Ectodermal cell (in vitro differentiated cells): ENCODE measurements at regions not wholly inside any gene's neighbourhood (a gene's known extent, or its start where the extent isn't known, plus 50 kb on each side); places are given as distances from the start of the nearest gene placed in this dataset.
"Not testable (repeated sequence)": the region's sequence is repeated elsewhere in the genome, so short reads cannot be mapped to it uniquely, and the experiment has no call there.

Source experiments
- H3K27ac ChIP-seq: 2 replicates; pipeline ENCODE4 v1.7.0; 2013; ENCODE audit warnings: mild to moderate bottlenecking, low read depth, low read length; ENCODE audit not compliant: insufficient read depth, poor library complexity, severe bottlenecking
- H3K27me3 ChIP-seq: 2 replicates; pipeline ENCODE4 v1.7.0; 2013; ENCODE audit warnings: mild to moderate bottlenecking, low read length; ENCODE audit not compliant: insufficient read depth, control insufficient read depth, poor library complexity, severe bottlenecking
- H3K36me3 ChIP-seq: one replicate; pipeline ENCODE4 v1.7.0; 2013; ENCODE audit warnings: low read length; ENCODE audit not compliant: control insufficient read depth, insufficient read depth
- H3K4me1 ChIP-seq: one replicate; pipeline ENCODE4 v1.7.0; 2013; ENCODE audit warnings: low read length; ENCODE audit not compliant: control insufficient read depth, insufficient read depth
- H3K4me3 ChIP-seq: 2 replicates; pipeline ENCODE4 v1.7.0; 2013; ENCODE audit warnings: low read depth, low read length, control low read depth; ENCODE audit not compliant: insufficient read depth
- H3K9me3 ChIP-seq: 2 replicates; pipeline ENCODE4 v1.7.0; 2013; ENCODE audit warnings: mild to moderate bottlenecking, low read length, moderate library complexity; ENCODE audit not compliant: control insufficient read depth
- WGBS, 2 experiments: methylation state at CpG; one replicate each; pipeline ENCODE4 v1.1.7; 2013; ENCODE audit warnings: missing lambda C conversion rate in 2 of 2; 5-methylcytosine and 5-hydroxymethylcytosine counted together

DNA sequence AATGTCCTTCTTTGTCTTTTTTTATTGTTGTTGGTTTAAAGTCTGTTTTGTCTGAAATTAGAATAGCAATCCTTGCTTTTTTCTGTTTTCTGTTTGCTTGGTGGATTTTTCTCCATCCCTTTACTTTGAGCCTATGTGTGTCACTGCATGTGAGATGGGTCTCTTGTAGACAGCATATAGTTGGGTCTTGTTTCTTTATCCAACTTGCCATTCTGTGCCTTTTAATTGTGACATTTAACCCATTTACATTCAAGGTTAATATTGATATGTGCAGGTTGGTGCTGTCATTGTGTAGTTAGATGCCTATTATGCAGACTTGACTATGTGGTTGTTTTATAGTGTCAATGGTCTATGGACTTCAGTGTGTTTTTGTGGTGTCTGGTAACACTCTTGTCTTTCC, 197.5 kb upstream of the FN1 start:
- Histone ChIP-seq H3K27me3 (no peaks in the 10 kb centered on the region), H3K4me3 (no peak overlapping the region), H3K27ac (no peak overlapping the region), H3K36me3 (no peaks in the 10 kb centered on the region), H3K9me3 (no peaks in the 10 kb centered on the region), H3K4me1 (no peaks in the 10 kb centered on the region)

DNA sequence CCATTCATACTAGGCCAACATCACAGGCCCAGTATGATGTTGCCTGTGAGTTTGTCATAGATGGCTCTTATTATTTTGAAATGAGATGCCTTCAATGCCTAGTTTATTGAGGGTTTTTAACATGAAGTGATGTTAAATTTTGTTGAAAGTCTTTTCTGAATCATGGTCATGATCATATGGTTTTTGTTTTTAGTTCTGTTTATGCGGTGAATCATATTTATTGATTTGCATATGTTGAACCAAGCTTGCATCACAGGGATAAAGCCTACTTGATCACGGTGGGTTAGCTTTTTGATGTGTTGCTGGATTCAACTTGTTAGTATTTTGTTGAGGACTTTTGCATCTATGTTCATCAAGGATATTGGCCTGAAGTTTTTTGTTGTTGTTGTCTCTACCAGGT, 195.8 kb upstream of the FN1 start:
- Histone ChIP-seq H3K36me3 (no peaks in the 10 kb centered on the region), H3K27me3 (no peaks in the 10 kb centered on the region), H3K27ac (no peak overlapping the region), H3K4me1 (no peaks in the 10 kb centered on the region), H3K9me3 (no peaks in the 10 kb centered on the region), H3K4me3 (no peak overlapping the region)
- 89 to 91% methylated on average over 2 of the region's 2 CpGs for whole genome bisulfite sequencing, 2 experiments

DNA sequence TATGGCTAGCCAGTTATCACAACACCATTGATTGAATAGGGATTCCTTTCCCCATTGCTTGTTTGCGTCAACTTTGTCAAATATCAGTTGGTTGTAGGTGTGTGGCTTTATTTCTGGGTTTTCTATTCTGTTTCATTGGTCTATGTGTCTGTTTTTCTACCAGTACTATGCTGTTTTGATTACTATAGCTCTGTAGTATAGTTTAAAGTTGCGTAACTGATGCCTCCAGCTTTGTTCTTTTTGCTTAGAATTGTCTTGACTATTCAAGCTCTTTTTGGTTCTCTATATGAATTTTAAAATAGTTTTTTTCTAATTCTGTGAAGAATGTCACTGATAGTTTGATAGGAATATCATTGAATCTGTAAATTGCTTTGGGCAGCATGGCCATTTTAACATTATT, 194.9 kb upstream of the FN1 start:
- not testable (repeated sequence) for H3K4me3 ChIP-seq, H3K9me3 ChIP-seq, H3K36me3 ChIP-seq, H3K27me3 ChIP-seq, H3K4me1 ChIP-seq, H3K27ac ChIP-seq
- 94 to 100% methylated on average over 2 of the region's 2 CpGs for WGBS, 2 experiments

DNA sequence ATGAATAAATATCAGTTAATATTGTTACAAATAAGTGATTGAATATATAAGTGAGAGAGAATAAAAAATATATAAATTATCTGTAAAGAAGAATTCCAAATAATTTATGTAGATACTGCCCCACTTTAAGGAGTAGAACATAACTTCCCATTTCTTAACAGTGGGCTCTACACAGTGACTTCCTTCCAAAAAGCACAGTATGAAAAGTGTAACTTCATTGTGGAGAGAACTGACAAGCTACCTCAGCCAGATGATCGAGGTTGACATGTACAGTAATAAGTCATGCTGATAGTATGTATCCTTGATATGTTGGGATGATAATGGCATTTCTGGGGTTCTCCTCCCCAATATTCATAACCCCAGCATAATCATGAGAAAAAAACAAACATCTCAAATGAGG, 191.9 kb upstream of the FN1 start:
- Histone ChIP-seq H3K4me3 (no peak overlapping the region), H3K9me3 (no peaks in the 10 kb centered on the region), H3K4me1 (no peaks in the 10 kb centered on the region), H3K27ac (no peak overlapping the region), H3K36me3 (no peaks in the 10 kb centered on the region), H3K27me3 (no peaks in the 10 kb centered on the region)
- 95% methylated on average over 1 of the region's 1 CpG; no CpG with 5 or more reads in 1 of the 2 experiments for WGBS, 2 experiments

DNA sequence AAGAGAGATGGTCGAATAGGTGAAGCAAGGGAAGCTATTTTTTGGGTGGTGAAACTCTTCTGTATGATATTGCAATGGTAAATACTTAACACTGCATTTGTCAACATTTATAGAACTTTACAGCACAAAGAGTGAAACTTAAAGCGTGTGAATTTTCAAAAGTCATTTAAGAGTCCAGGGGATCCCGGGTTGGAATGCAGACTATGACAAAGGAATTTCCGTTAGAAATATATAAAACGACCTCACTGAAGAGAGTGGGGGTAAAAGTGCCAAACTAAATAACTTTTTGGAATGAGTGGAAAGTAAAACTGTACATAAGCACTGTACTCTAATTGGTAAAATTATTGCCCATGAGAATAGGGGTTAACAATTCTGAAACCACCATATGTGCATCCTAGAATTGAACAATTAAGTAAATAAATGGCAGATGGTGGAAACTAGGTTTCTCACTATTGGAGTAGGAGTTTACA, 191.0 kb upstream of the FN1 start:
- Histone ChIP-seq H3K4me3 (no peak overlapping the region), H3K9me3 (no peaks in the 10 kb centered on the region), H3K4me1 (no peaks in the 10 kb centered on the region), H3K36me3 (no peaks in the 10 kb centered on the region), H3K27me3 (no peaks in the 10 kb centered on the region), H3K27ac (no peak overlapping the region)
- WGBS, 2 experiments = 78 to 80% methylated on average over 5 of the region's 5 CpGs

DNA sequence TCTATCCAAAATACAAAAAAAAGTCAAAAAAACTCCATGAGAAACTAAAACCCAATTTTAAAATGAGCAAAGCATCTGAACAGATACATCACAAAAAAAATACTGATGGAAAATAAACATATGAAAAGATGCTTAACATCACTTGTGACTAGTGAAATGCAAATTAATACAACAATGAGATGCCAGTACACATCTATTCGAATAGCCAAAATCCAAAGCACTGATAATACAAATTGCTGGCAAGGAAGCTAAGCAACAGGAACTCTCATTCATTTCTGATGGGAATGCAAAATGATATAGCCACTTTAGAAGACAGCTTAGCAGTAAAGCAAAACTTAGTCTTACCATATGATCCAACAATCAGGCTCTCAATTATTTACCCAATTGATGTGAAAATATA, 190.2 kb upstream of the FN1 start:
- no peak overlapping the region for H3K4me3 ChIP-seq
- 63 to 64% methylated on average over 1 of the region's 1 CpG for WGBS, 2 experiments
- H3K4me1 ChIP-seq = no peaks in the 10 kb centered on the region
- no peaks in the 10 kb centered on the region for H3K9me3 ChIP-seq
- H3K27me3 ChIP-seq = no peaks in the 10 kb centered on the region
- H3K27ac ChIP-seq = no peak overlapping the region
- no peaks in the 10 kb centered on the region for H3K36me3 ChIP-seq

DNA sequence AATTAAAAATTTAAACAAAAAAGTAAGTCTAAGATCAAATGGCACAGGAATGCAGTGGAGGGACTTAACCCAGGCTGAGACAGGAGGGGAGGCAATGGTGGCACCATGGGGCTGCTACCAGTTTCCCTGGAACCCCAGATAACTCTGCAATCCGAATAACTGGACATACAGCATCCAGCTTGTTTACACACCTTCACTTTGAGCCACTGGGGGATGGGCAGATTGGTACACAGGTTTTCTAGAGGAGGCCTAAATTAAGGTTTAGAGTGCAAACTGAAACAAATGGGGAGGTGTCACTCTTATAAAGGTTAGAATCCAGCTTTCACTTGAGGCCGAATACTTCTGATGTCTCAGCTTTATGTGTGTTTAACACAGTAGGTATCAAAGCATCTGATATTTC, 189.3 kb upstream of the FN1 start:
- H3K27ac ChIP-seq = no peak overlapping the region
- no peak overlapping the region for H3K4me3 ChIP-seq
- H3K9me3 ChIP-seq = no peaks in the 10 kb centered on the region
- no peaks in the 10 kb centered on the region for H3K36me3 ChIP-seq
- H3K4me1 ChIP-seq = peaks cover 1% of the 10 kb centered on the region
- no peaks in the 10 kb centered on the region for H3K27me3 ChIP-seq
- 91 to 95% methylated on average over 2 of the region's 2 CpGs for WGBS, 2 experiments

DNA sequence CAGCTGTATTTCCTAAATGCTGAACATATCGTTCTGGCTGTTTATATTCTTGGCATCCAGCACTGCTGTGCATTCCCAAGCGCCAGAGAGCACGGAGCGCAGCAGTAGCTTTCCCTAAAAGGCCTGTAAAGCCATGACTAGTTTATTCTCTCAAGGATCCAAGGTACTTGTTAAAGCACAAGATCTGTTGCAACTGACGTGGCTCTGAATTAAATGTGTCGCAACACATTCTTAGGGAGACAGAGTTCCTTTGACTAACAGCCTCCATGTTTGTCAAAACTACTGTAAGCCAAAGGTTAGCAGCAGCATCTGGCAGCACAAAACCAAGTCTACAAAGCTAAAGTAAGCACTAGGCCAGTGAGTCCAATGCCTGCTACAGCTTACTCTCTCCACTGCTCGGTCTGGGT, 188.6 kb upstream of the FN1 start:
- peaks cover 9% of the 10 kb centered on the region for H3K4me1 ChIP-seq
- no peaks in the 10 kb centered on the region for H3K9me3 ChIP-seq
- H3K27me3 ChIP-seq = no peaks in the 10 kb centered on the region
- no peak overlapping the region for H3K4me3 ChIP-seq
- WGBS, 2 experiments = 93 to 95% methylated on average over 7 of the region's 7 CpGs
- H3K27ac ChIP-seq = no peak overlapping the region
- no peaks in the 10 kb centered on the region for H3K36me3 ChIP-seq

DNA sequence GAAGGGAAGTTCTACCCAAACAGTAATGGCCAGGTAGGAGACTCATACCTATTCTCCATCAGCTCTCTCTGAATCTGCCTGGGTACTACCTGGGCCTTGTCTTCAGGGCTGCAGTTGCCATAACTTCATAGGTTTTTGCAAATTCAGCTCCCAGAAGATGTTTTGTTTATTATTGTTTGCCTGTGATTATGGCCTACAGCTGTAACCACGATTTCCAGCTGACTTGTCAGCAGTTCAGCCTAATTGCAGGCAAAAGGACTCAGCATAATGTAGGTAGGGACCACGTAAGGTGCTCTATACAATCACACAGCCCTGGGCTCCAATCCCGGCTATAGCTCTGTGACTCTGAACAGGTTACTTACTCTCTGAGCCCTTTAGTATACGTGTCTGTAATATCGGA, 187.0 kb upstream of the FN1 start:
- H3K4me3 ChIP-seq = no peak overlapping the region
- peaks cover 15% of the 10 kb centered on the region for H3K4me1 ChIP-seq
- H3K27me3 ChIP-seq = no peaks in the 10 kb centered on the region
- 92 to 96% methylated on average over 3 to 5 of the region's 5 CpGs for WGBS, 2 experiments
- no peaks in the 10 kb centered on the region for H3K36me3 ChIP-seq
- no peaks in the 10 kb centered on the region for H3K9me3 ChIP-seq
- no peak overlapping the region for H3K27ac ChIP-seq

DNA sequence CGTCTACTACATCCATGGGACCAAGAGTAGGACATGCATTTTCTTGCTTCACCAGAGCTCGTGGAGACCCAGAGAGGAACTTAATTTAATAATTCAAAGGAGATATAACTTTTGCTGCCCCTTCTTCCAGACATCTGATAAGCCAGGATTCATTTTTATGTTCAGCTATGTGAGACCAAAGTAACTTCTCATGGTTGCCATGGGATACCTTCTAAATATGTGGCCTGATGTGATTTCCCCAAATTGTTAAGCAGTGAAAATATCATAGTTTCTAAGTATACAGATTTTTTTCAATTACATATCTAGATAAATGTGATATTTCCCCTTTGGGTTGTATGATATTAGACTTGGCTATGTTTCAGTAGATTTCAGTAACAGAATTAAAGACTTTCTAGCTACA, 185.5 kb upstream of the FN1 start:
- H3K4me3 ChIP-seq = no peak overlapping the region
- H3K27ac ChIP-seq = no peak overlapping the region
- H3K9me3 ChIP-seq = no peaks in the 10 kb centered on the region
- H3K36me3 ChIP-seq = no peaks in the 10 kb centered on the region
- H3K4me1 ChIP-seq = peaks cover 15% of the 10 kb centered on the region
- WGBS, 2 experiments = 94 to 100% methylated on average over 2 of the region's 2 CpGs
- H3K27me3 ChIP-seq = no peaks in the 10 kb centered on the region

DNA sequence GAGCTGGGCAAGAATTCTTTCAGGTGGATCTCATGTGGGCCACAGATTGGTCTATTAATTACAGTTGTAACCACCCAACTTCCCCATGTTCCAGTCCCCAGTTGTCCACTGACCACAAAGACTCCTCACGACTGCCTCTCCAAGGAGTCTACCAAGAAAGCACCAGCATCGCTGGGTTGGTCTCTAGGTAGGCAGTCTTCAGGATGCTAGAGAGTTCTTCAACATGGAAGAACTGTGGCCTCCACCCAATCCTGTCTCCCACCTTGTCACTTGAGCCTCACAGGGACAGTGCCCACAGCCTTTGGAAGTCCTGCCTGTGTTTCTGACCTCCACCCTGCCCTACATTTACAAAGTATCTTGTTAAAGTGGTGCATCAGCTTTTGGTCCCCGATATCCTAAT, 184.7 kb upstream of the FN1 start:
- Histone ChIP-seq H3K4me1 (peaks cover 15% of the 10 kb centered on the region), H3K4me3 (no peak overlapping the region), H3K9me3 (no peaks in the 10 kb centered on the region), H3K27me3 (no peaks in the 10 kb centered on the region), H3K27ac (no peak overlapping the region), H3K36me3 (no peaks in the 10 kb centered on the region)
- WGBS, 2 experiments = 93 to 95% methylated on average over 3 of the region's 3 CpGs
